ENCODE measurements at regions not wholly inside any gene's neighbourhood (a gene's known extent, or its start where the extent isn't known, plus 50 kb on each side); places are given as distances from the start of the nearest gene placed in this dataset.

DNA sequence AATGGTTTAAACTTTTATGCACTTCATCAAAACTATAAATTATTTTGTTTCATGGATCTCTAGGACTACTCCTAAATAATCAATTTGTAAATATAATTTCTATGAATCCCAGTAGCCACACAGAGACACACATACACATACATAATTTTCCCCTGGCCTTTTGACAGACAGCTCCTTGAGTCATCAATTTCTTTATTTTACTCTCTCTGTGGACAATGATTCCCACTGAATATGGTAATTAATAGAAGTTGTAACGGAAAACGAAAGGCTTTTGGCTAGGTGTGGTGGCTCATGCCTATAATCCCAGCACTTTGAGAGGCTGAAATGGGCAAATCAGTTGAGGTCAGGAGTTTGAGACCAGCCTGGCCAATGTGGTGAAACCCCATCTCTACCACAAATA is 235.1 kb downstream of the EPHA4 start:
- no peak for TF ChIP-seq CTCF (IDR thresholded peaks at IDR 0.05 in 8 of 11, conservative IDR thresholded peaks at IDR 0.05 in 3 of 11)
- no peak for TF ChIP-seq POLR2AphosphoS5 (IDR thresholded peaks at IDR 0.05)
